ENCODE measurements at regions not wholly inside any gene's neighbourhood (a gene's known extent, or its start where the extent isn't known, plus 50 kb on each side); places are given as distances from the start of the nearest gene placed in this dataset.

DNA sequence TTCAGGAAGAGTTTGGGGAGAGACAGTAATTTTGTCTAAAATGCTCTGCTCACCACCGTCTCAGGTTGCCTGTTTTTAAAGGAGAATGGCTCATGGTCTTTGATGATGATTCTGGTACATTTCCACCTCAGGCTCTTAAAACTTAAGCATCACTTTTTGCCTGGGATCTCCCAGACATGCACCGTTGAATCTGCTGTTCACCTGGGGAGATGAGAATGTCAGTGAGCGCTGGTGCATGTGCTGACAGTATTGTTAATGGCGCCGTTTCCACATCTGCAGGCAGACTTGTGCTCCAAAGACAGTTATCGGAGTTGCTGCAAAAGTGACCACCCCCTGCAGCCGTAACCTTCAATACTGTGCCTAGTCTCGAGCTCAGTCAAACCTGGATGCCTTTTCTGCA, 219.0 kb upstream of the TPM1 start:
- no peaks in the 10 kb centered on the region for H3K9me3 ChIP-seq (ENCODE audit: insufficient read depth, low read length)
- no peak overlapping the region for H3K27ac ChIP-seq (ENCODE audit: low read length)
- TF ChIP-seq, protein P1, sequence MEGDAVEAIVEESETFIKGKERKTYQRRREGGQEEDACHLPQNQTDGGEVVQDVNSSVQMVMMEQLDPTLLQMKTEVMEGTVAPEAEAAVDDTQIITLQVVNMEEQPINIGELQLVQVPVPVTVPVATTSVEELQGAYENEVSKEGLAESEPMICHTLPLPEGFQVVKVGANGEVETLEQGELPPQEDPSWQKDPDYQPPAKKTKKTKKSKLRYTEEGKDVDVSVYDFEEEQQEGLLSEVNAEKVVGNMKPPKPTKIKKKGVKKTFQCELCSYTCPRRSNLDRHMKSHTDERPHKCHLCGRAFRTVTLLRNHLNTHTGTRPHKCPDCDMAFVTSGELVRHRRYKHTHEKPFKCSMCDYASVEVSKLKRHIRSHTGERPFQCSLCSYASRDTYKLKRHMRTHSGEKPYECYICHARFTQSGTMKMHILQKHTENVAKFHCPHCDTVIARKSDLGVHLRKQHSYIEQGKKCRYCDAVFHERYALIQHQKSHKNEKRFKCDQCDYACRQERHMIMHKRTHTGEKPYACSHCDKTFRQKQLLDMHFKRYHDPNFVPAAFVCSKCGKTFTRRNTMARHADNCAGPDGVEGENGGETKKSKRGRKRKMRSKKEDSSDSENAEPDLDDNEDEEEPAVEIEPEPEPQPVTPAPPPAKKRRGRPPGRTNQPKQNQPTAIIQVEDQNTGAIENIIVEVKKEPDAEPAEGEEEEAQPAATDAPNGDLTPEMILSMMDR (IDR thresholded peaks at IDR 0.05; ENCODE audit: low read depth, low read length), result no peak
- no peak for TF ChIP-seq EZH2phosphoT487 (IDR thresholded peaks at IDR 0.05; ENCODE audit: low read depth)
- no peak overlapping the region for H2AFZ ChIP-seq (ENCODE audit: low read depth, low read length)
- no peak overlapping the region for H3K4me2 ChIP-seq (ENCODE audit: low read length)
- no peaks in the 10 kb centered on the region for H4K20me1 ChIP-seq (ENCODE audit: insufficient read depth, low read length)
- H3K36me3 ChIP-seq (replicated peaks; ENCODE audit: low read depth, low read length), result no peaks in the 10 kb centered on the region
- no peak overlapping the region for H3K4me3 ChIP-seq (ENCODE audit: low read length)
- H3K9ac ChIP-seq (ENCODE audit: low read length), result no peak overlapping the region
- no peaks in the 10 kb centered on the region for H3K79me2 ChIP-seq (ENCODE audit: low read length)
- no peaks in the 10 kb centered on the region for H3K27me3 ChIP-seq (ENCODE audit: low read depth, low read length)
- H3K4me1 ChIP-seq (ENCODE audit: low read length), result 0 out of 2 replicates have a peak, but pooled peaks cover 2% of the 10 kb centered on the region

DNA sequence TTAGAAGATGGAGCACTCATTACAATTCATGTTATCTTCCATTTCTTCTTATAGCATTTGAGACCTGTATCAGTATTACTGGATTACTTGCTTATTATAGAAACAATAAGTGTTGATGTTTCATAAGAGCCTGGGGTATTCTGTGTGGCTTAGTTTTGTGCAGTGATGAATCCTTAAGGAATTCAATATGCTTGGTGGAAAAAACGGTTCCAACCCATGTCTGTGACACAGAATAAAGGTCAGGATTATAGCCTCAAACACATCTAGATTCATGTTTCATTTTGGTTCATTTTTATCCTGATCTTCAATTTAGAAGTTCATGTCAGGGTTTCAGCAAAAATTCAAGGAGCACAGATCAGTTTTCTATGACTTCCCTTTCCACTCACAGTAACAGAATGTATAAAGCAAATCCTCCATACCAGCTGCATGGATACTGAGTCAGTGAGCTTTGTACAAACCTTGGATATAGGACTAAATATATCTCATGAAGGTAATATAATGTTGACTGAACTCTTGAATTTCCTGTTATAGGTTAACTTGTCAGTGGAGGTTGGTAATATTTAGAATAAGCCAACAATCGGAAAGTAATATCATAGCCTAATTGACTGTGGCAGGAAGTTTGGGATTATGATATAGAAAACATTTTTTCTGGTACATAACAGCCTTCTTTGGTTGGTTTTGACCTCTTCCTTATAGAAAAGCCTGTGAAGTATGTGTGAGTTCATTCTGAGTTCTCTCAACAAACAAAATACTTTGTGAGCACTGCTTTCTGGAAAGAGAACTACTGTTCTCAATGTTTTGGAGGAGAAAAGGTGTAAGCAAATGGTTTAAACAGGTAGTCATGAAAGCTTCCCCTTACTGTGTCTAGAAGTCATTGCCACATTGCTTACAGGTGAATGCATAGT, 218.2 kb upstream of the TPM1 start:
- H3K4me3 ChIP-seq (ENCODE audit: low read length), result no peak overlapping the region
- no peak overlapping the region for H2AFZ ChIP-seq (ENCODE audit: low read depth, low read length)
- H3K4me2 ChIP-seq (ENCODE audit: low read length), result no peak overlapping the region
- TF ChIP-seq, protein P1 (IDR thresholded peaks at IDR 0.05; ENCODE audit: low read depth, low read length), result no peak
- no peak for TF ChIP-seq EZH2phosphoT487 (IDR thresholded peaks at IDR 0.05; ENCODE audit: low read depth)
- no peak overlapping the region for H3K27ac ChIP-seq (ENCODE audit: low read length)
- H3K9me3 ChIP-seq (ENCODE audit: insufficient read depth, low read length), result no peaks in the 10 kb centered on the region
- H3K79me2 ChIP-seq (ENCODE audit: low read length), result no peaks in the 10 kb centered on the region
- H4K20me1 ChIP-seq (ENCODE audit: insufficient read depth, low read length), result no peaks in the 10 kb centered on the region
- H3K36me3 ChIP-seq (replicated peaks; ENCODE audit: low read depth, low read length), result no peaks in the 10 kb centered on the region
- no peaks in the 10 kb centered on the region for H3K27me3 ChIP-seq (ENCODE audit: low read depth, low read length)
- peaks cover 5% of the 10 kb centered on the region; the same call in 1 of the 2 replicates for H3K4me1 ChIP-seq (ENCODE audit: low read length)
- H3K9ac ChIP-seq (ENCODE audit: low read length), result no peak overlapping the region

DNA sequence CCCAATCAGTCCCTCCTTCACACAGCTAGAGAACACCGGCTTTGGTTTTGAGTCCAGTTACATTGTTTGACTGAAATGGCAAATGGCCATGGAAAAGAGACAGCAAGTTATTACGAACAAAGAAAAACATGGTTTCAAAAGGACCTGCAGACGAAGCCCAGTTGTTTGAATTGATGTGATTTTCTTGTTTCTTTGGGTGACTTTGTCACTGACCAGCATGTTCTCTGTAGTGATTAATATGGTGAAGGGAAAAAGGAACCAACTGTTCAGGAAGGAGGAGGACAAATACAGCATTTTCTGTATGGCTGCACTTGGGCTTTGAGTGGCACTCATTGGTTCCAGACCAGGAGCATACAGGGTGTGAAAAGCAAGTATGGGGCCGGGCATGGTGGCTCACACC, 217.4 kb upstream of the TPM1 start:
- TF ChIP-seq EZH2phosphoT487 (IDR thresholded peaks at IDR 0.05; ENCODE audit: low read depth), result no peak
- TF ChIP-seq, protein P1 (IDR thresholded peaks at IDR 0.05; ENCODE audit: low read depth, low read length), result no peak
- H4K20me1 ChIP-seq (ENCODE audit: insufficient read depth, low read length), result no peaks in the 10 kb centered on the region
- no peak overlapping the region for H3K4me3 ChIP-seq (ENCODE audit: low read length)
- no peak overlapping the region for H2AFZ ChIP-seq (ENCODE audit: low read depth, low read length)
- no peak overlapping the region for H3K27ac ChIP-seq (ENCODE audit: low read length)
- no peaks in the 10 kb centered on the region for H3K27me3 ChIP-seq (ENCODE audit: low read depth, low read length)
- H3K4me1 ChIP-seq (ENCODE audit: low read length), result peaks cover 5% of the 10 kb centered on the region; the same call in 1 of the 2 replicates
- H3K4me2 ChIP-seq (ENCODE audit: low read length), result no peak overlapping the region
- no peak overlapping the region for H3K9ac ChIP-seq (ENCODE audit: low read length)
- no peaks in the 10 kb centered on the region for H3K36me3 ChIP-seq (replicated peaks; ENCODE audit: low read depth, low read length)
- H3K9me3 ChIP-seq (ENCODE audit: insufficient read depth, low read length), result no peaks in the 10 kb centered on the region
- H3K79me2 ChIP-seq (ENCODE audit: low read length), result no peaks in the 10 kb centered on the region

DNA sequence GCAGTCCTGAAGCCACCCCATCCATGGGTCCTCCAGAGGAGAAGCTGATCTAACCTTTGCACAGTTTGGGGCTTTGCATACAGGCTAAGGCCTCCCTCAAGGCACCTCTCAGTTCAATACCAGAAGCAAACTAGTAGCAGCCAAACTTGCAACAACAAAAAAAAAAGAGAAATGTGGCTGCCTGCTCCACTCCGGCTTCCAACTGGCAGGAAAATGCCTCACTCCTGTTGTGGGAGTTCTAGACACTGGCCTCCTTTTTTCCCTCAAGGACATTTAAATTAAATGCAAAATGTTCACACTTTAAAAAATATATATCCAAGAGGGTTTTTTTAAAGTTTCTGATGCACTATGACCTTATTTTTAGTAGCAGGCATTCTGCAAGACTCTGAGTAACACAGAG, 216.0 kb upstream of the TPM1 start:
- Histone ChIP-seq H3K27me3 (ENCODE audit: low read depth, low read length) (no peaks in the 10 kb centered on the region), H3K4me3 (ENCODE audit: low read length) (no peak overlapping the region), H3K4me1 (ENCODE audit: low read length) (peaks cover 5% of the 10 kb centered on the region; the same call in 1 of the 2 replicates), H3K27ac (ENCODE audit: low read length) (no peak overlapping the region), H3K9me3 (ENCODE audit: insufficient read depth, low read length) (no peaks in the 10 kb centered on the region), H3K79me2 (ENCODE audit: low read length) (no peaks in the 10 kb centered on the region), H2AFZ (ENCODE audit: low read depth, low read length) (no peak overlapping the region), H3K4me2 (ENCODE audit: low read length) (no peak overlapping the region), H3K36me3 (replicated peaks; ENCODE audit: low read depth, low read length) (no peaks in the 10 kb centered on the region), H3K9ac (ENCODE audit: low read length) (no peak overlapping the region), H4K20me1 (ENCODE audit: insufficient read depth, low read length) (no peaks in the 10 kb centered on the region)
- TF ChIP-seq, protein P1 (IDR thresholded peaks at IDR 0.05; ENCODE audit: low read depth, low read length), result no peak
- TF ChIP-seq EZH2phosphoT487 (IDR thresholded peaks at IDR 0.05; ENCODE audit: low read depth), result no peak

Data from OCI-LY3 (cell line).